ENCODE measurements at regions not wholly inside any gene's neighbourhood (a gene's known extent, or its start where the extent isn't known, plus 50 kb on each side); places are given as distances from the start of the nearest gene placed in this dataset.

GRCh38 chr22:48633996-48634836 is 1193.5 kb downstream of the BRD1 start (continued):
- TF ChIP-seq ZNF462 (CRISPR knock-in tag; IDR thresholded peaks at IDR 0.05) = no peak
- TF ChIP-seq CREB1 (CRISPR knock-in tag; IDR thresholded peaks at IDR 0.05; ENCODE audit: low read depth) = no peak

GRCh38 chr22:48632646-48633246 is 1194.9 kb downstream of the BRD1 start:
- H3K27ac Mint-ChIP-seq = no peak overlapping the region
- Histone ChIP-seq H4K20me1 (replicated peaks; ENCODE audit: insufficient read depth) (no peaks in the 10 kb centered on the region), H3K9me2 (ENCODE audit: insufficient read depth) (no peaks in the 10 kb centered on the region), H3F3A (replicated peaks; ENCODE audit: low read depth) (no peaks in the 10 kb centered on the region), H3K79me2 (replicated peaks; ENCODE audit: insufficient read depth) (no peaks in the 10 kb centered on the region), H3K27me3 (ENCODE audit: insufficient read depth) (no peaks in the 10 kb centered on the region), H3K4me1 (ENCODE audit: insufficient read depth) (no peaks in the 10 kb centered on the region), H2AFZ (no peak overlapping the region), H3K4me2 (no peak overlapping the region), H3K4me3 (no peak overlapping the region), H3K36me3 (ENCODE audit: insufficient read depth) (no peaks in the 10 kb centered on the region), H3K27ac (ENCODE audit: low read depth) (no peak overlapping the region)
- no peaks in the 10 kb centered on the region for H3K36me3 Mint-ChIP-seq (ENCODE audit: low read depth)
- no peak overlapping the region for H3K4me3 Mint-ChIP-seq
- peaks cover 3% of the 10 kb centered on the region for H3K27me3 Mint-ChIP-seq (ENCODE audit: insufficient read depth, low read depth, poor library complexity)
- H3K9me3 Mint-ChIP-seq = no peaks in the 10 kb centered on the region
- no peak for ATAC-seq
- peaks cover 15% of the 10 kb centered on the region for H3K4me1 Mint-ChIP-seq
- DNase-seq (ENCODE audit: low spot score) = no peak
- no peak for TF ChIP-seq ZNF462 (CRISPR knock-in tag; IDR thresholded peaks at IDR 0.05)
- TF ChIP-seq CTCF (conservative IDR thresholded peaks at IDR 0.05; ENCODE audit: low read depth in 2 of 2) = no peak
- TF ChIP-seq JUNB (IDR thresholded peaks at IDR 0.05; ENCODE audit: unreplicated experiment) = no peak
- TF ChIP-seq EZH2phosphoT487 (IDR thresholded peaks at IDR 0.05; ENCODE audit: unreplicated experiment) = no peak
- no peak for TF ChIP-seq CREB1 (CRISPR knock-in tag; IDR thresholded peaks at IDR 0.05; ENCODE audit: low read depth)

Data from GM23338 (cell line).